SU-DHL-6 (cell line): ENCODE measurements at regions not wholly inside any gene's neighbourhood (a gene's known extent, or its start where the extent isn't known, plus 50 kb on each side); places are given as distances from the start of the nearest gene placed in this dataset.

Experiments
- H2AFZ ChIP-seq: fragments of 200-600 bp; sonication (generic); 2 replicates; pipeline ENCODE4 v1.6.1; 2014; ENCODE audit warnings: low read depth, mild to moderate bottlenecking, moderate library complexity, mixed read lengths, antibody characterized with exemption, low read length; ENCODE audit not compliant: severe bottlenecking
- H3F3A ChIP-seq: fragments of 200-600 bp; shearing (Covaris generic); 2 replicates; pipeline ENCODE4 v1.6.0; 2016; ENCODE audit warnings: antibody characterized with exemption, mild to moderate bottlenecking; ENCODE audit not compliant: insufficient read depth
- H3K27ac ChIP-seq: fragments of 200-600 bp; sonication (generic); 2 replicates; pipeline ENCODE4 v1.5.1; 2016; ENCODE audit warnings: low read depth, mild to moderate bottlenecking, low read length, moderate library complexity, mixed read lengths
- H3K27me3 ChIP-seq: fragments of 200-600 bp; sonication (generic), shearing (Covaris generic); 2 replicates; pipeline ENCODE4 v1.6.0; 2014; ENCODE audit warnings: mild to moderate bottlenecking, low read length
- H3K36me3 ChIP-seq: fragments of 200-600 bp; sonication (generic); 2 replicates; pipeline ENCODE4 v1.6.1; 2014; ENCODE audit warnings: mild to moderate bottlenecking, low read length, mixed read lengths
- H3K4me2 ChIP-seq: fragments of 300-600, 200-600 bp; shearing (Covaris generic), sonication (generic); 2 replicates; pipeline ENCODE4 v1.6.0; 2014; ENCODE audit warnings: low read length, low read depth, mild to moderate bottlenecking; ENCODE audit not compliant: poor library complexity, severe bottlenecking
- H3K4me3 ChIP-seq: fragments of 200-600 bp; sonication (generic); 2 replicates; pipeline ENCODE4 v1.5.1; 2014; ENCODE audit warnings: antibody characterized with exemption, low read length, mild to moderate bottlenecking, mixed read lengths; ENCODE audit not compliant: insufficient read depth, poor library complexity, severe bottlenecking
- H3K79me2 ChIP-seq: fragments of 200-600 bp; sonication (generic); 2 replicates; pipeline ENCODE4 v1.6.1; 2014; ENCODE audit warnings: mild to moderate bottlenecking, low read length, moderate library complexity; ENCODE audit not compliant: insufficient read depth
- H3K9ac ChIP-seq: fragments of 200-600 bp; sonication (generic); 2 replicates; pipeline ENCODE4 v1.7.0; 2014; ENCODE audit warnings: mild to moderate bottlenecking, low read length
- H3K9me2 ChIP-seq: fragments of 200-600 bp; sonication (generic); replicated peaks from 2 replicates; pipeline ENCODE4 v1.6.1; 2014; ENCODE audit warnings: low read length; ENCODE audit not compliant: insufficient read depth
- H3K9me3 ChIP-seq: fragments of 200-600 bp; sonication (generic); 2 replicates; pipeline ENCODE4 v1.6.1; 2014; ENCODE audit warnings: low read length, mixed read lengths; ENCODE audit not compliant: insufficient read depth
- H4K20me1 ChIP-seq: fragments of 200-600 bp; sonication (generic); 2 replicates; pipeline ENCODE4 v1.6.1; 2014; ENCODE audit warnings: low read depth, mild to moderate bottlenecking, antibody characterized with exemption, low read length, moderate library complexity, mixed read lengths
- CTCF ChIP-seq: fragments of 200-600 bp; sonication (generic); IDR thresholded peaks from one replicate; pipeline ENCODE4 v1.5.1; 2017; ENCODE audit warnings: antibody characterized with exemption, mild to moderate bottlenecking, low read length, moderate library complexity; ENCODE audit not compliant: insufficient read depth, poor library complexity, severe bottlenecking
- EZH2phosphoT487 ChIP-seq: fragments of 200-600 bp; sonication (generic), shearing (Covaris generic); conservative IDR thresholded peaks from 2 replicates; pipeline ENCODE4 v1.6.1; 2018; ENCODE audit warnings: mild to moderate bottlenecking, antibody characterized with exemption, low read length, moderate library complexity, mixed read lengths

DNA sequence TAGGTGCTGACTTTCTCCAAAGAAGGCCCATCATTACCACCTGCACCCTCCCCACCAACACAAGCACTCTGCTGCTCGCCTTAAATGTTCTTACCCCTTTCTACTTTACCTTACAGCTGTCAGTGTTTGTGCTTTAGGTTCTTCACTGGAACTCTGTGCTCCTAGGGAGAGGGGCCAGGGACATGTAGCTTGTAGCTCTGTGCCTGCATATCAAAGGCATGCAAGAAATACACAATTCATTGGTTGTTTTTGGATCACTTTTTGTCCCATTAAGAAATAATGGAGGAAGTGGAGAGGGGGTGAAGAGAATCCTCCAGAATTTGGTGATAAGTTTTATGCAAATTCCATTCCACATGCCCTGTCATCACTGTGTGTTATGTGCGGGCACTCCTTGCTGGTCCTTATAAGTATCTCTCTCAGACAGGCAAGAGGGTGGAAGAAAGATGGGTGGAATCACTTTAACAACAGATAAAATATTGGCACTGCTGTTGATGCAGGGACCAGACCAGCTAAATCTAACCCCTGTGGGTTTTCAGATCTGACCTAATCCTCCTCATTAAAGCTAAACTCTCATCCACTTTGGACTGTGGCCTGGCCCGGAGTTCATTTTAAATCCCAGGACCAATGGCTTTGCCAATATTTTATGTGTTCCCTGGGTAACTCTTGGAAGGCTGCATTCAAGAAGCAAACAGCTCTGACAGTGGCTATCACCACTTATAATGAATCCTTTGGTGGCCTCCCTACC, 375.8 kb upstream of the NFE2L3 start:
- TF ChIP-seq EZH2phosphoT487 = no peak
- Histone ChIP-seq H3K27ac (no peak overlapping the region), H4K20me1 (no peaks in the 10 kb centered on the region), H3F3A (no peaks in the 10 kb centered on the region), H3K9ac (no peak overlapping the region), H2AFZ (no peak overlapping the region), H3K9me3 (no peaks in the 10 kb centered on the region), H3K27me3 (no peaks in the 10 kb centered on the region), H3K4me2 (no peak overlapping the region), H3K9me2 (no peaks in the 10 kb centered on the region), H3K4me3 (no peak overlapping the region), H3K36me3 (no peaks in the 10 kb centered on the region), H3K79me2 (no peaks in the 10 kb centered on the region)

GRCh38 chr7:25776744-25777123, 375.3 kb upstream of the NFE2L3 start:
- Histone ChIP-seq H3K79me2 (no peaks in the 10 kb centered on the region), H3F3A (no peaks in the 10 kb centered on the region), H3K4me3 (no peak overlapping the region), H3K36me3 (no peaks in the 10 kb centered on the region), H3K4me2 (no peak overlapping the region), H3K9me2 (no peaks in the 10 kb centered on the region), H3K9ac (no peak overlapping the region), H3K27ac (no peak overlapping the region), H4K20me1 (no peaks in the 10 kb centered on the region), H2AFZ (no peak overlapping the region), H3K9me3 (no peaks in the 10 kb centered on the region), H3K27me3 (no peaks in the 10 kb centered on the region)
- TF ChIP-seq CTCF (no peak), EZH2phosphoT487 (no peak)

DNA sequence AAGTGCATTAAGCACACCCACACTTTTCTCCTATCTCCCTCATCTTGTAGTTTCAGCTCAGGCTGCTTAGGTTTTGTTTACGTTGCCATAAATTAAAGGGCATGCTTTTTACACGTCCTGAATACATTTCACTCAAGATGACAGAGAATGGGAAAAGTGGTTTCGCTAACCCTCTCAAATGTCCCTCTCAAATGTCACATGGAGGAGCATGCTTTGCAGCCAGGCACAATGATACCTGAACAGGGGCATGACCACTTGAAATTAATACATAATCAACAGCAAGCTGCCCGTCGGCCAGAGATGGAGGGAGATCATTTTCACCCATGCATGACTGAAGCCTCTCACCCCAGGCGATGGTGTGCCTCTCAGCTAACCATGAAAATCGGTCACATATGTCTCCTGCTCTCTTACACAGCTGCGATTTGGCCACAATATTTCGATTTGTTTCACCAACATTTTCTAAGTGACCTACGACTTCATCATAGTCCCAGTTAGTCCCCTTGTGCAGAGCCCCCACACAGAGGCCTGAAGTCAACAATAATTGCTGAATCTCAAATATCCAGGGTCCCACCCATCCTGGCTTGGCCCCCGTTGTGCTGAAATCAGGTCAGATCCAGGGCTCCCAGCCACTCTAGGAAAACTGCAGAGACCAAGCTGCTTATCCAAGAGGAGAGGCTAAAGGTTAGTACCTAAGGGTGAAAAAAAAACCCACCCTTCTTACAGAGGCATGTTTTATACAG, 373.9 kb upstream of the NFE2L3 start:
- H3K27me3 ChIP-seq = no peaks in the 10 kb centered on the region
- H3K79me2 ChIP-seq = no peaks in the 10 kb centered on the region
- TF ChIP-seq EZH2phosphoT487 (no peak), CTCF (no peak)
- no peaks in the 10 kb centered on the region for H4K20me1 ChIP-seq
- H2AFZ ChIP-seq = no peak overlapping the region
- H3K9me3 ChIP-seq = no peaks in the 10 kb centered on the region
- no peaks in the 10 kb centered on the region for H3K9me2 ChIP-seq
- no peaks in the 10 kb centered on the region for H3F3A ChIP-seq
- no peak overlapping the region for H3K9ac ChIP-seq
- H3K4me3 ChIP-seq = no peak overlapping the region
- no peak overlapping the region for H3K4me2 ChIP-seq
- H3K27ac ChIP-seq = no peak overlapping the region
- H3K36me3 ChIP-seq = no peaks in the 10 kb centered on the region

- Histone ChIP-seq H2AFZ (no peak overlapping the region), H4K20me1 (no peaks in the 10 kb centered on the region), H3F3A (no peaks in the 10 kb centered on the region), H3K9me2 (no peaks in the 10 kb centered on the region), H3K9ac (no peak overlapping the region), H3K79me2 (no peaks in the 10 kb centered on the region), H3K4me2 (no peak overlapping the region), H3K27me3 (no peaks in the 10 kb centered on the region), H3K4me3 (no peak overlapping the region), H3K36me3 (no peaks in the 10 kb centered on the region), H3K9me3 (no peaks in the 10 kb centered on the region), H3K27ac (no peak overlapping the region)
- TF ChIP-seq EZH2phosphoT487 = no peak
- no peak for TF ChIP-seq CTCF
These were observed 372.9 kb upstream of the NFE2L3 start for GRCh38 chr7:25779002-25779546.
